ENCODE measurements at regions not wholly inside any gene's neighbourhood (a gene's known extent, or its start where the extent isn't known, plus 50 kb on each side); places are given as distances from the start of the nearest gene placed in this dataset.

DNA sequence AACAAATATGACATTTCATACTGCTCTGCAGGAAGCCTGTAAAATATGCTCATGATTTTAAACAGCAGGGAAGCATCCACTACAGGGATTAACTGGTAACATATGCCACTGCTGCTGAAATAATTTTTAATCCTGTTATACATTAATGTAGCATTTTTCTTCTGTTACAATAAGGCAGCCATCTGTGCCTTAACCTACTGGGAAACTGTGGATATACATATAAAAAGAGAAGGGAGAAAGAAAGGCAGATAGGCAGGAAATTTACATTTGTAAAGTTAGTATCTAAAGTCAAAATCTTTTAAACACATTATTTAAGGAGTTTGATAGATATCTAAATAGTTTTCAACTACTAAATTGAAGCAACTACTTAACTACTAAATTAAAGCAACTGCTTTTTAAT lies 514.6 kb upstream of the KLHL4 start:
- H3K27ac ChIP-seq (ENCODE audit: insufficient read length, low read depth, low read length), result no peak overlapping the region
- no peak overlapping the region for H3K18ac ChIP-seq (ENCODE audit: insufficient read length, low read depth, low read length)
- H3K23me2 ChIP-seq (ENCODE audit: insufficient read length, low read depth, low read length, poor library complexity, severe bottlenecking), result no peaks in the 10 kb centered on the region
- H2BK12ac ChIP-seq (ENCODE audit: insufficient read length, low read depth, low read length), result no peak overlapping the region
- H2AK5ac ChIP-seq (ENCODE audit: insufficient read length, low read length), result no peak overlapping the region
- no peaks in the 10 kb centered on the region for H3K79me1 ChIP-seq (ENCODE audit: insufficient read depth, low read depth, low read length, poor library complexity, severe bottlenecking)
- H3K27me3 Mint-ChIP-seq (ENCODE audit: low read depth), result no peaks in the 10 kb centered on the region
- peaks cover 20 to 34% (median 28%) of the 10 kb centered on the region in 3 experiments for H3K36me3 Mint-ChIP-seq (ENCODE audit: insufficient read depth in 1 of 3, low read depth in 3 of 3)
- no peak overlapping the region for H2AFZ ChIP-seq (ENCODE audit: low read length)
- H2BK15ac ChIP-seq (ENCODE audit: low read depth, low read length), result no peak overlapping the region
- H2BK120ac ChIP-seq (ENCODE audit: low read depth, low read length, poor library complexity, severe bottlenecking), result no peak overlapping the region
- no peak overlapping the region for H4K5ac ChIP-seq (ENCODE audit: insufficient read length, low read depth, low read length)
- no peak overlapping the region for H2BK5ac ChIP-seq (ENCODE audit: insufficient read length, low read length)
- peaks cover 25 to 30% of the 10 kb centered on the region in 2 experiments for H3K4me1 Mint-ChIP-seq
- no peak overlapping the region for H2BK20ac ChIP-seq (ENCODE audit: low read depth, low read length, poor library complexity, severe bottlenecking)
- H3K79me2 ChIP-seq (ENCODE audit: insufficient read depth, low read length), result no peaks in the 10 kb centered on the region
- H3K23ac ChIP-seq (ENCODE audit: insufficient read length, low read depth, low read length), result no peak overlapping the region
- no peak overlapping the region for H3T11ph ChIP-seq (ENCODE audit: low read length)
- no peak for DNase-seq
- no peak for TF ChIP-seq CTCF (conservative IDR thresholded peaks at IDR 0.05)
- no peak overlapping the region for H4K91ac ChIP-seq (ENCODE audit: insufficient read length, low read depth, low read length)
- no peak overlapping the region for H3K9ac ChIP-seq (ENCODE audit: extremely low read depth, insufficient read length, low read length)
- H4K20me1 ChIP-seq (ENCODE audit: control insufficient read depth, insufficient read depth, insufficient read length), result no peaks in the 10 kb centered on the region
- H3K4me2 ChIP-seq (ENCODE audit: insufficient read depth, insufficient read length, low read length), result no peak overlapping the region
- H3K4me1 ChIP-seq (ENCODE audit: insufficient read depth, low read length), result no peaks in the 10 kb centered on the region
- no peak overlapping the region for H3K14ac ChIP-seq (ENCODE audit: insufficient read depth, low read length)
- no peak overlapping the region for H3K4ac ChIP-seq (ENCODE audit: low read depth, low read length)
- no peaks in the 10 kb centered on the region for H3K9me3 ChIP-seq (ENCODE audit: control insufficient read depth, low read depth, low read length)
- H3K4me3 Mint-ChIP-seq, result no peak overlapping the region
- peaks cover 29 to 31% of the 10 kb centered on the region in 2 experiments for H3K9me3 Mint-ChIP-seq
- no peak overlapping the region for H4K8ac ChIP-seq (replicated peaks; ENCODE audit: insufficient read length, low read depth, low read length)
- no peak overlapping the region for H3K56ac ChIP-seq (ENCODE audit: insufficient read length, low read depth, low read length)
- peak overlapping the region in 2 of 3 experiments; percentile 34 to 87; a peak in 3 of 7 replicates for H3K27ac Mint-ChIP-seq
- no peaks in the 10 kb centered on the region for H3K27me3 ChIP-seq (ENCODE audit: insufficient read depth, low read length)

All from H9 (cell line).